HL-60 (cell line): ENCODE measurements at regions not wholly inside any gene's neighbourhood (a gene's known extent, or its start where the extent isn't known, plus 50 kb on each side); places are given as distances from the start of the nearest gene placed in this dataset.

Source experiments
- DNase-seq, 2 experiments: peaks; one replicate each; pipeline ENCODE4 v3.0.0-alpha.2; 2010 to 2020; ENCODE audit warnings: low read depth in 1 of 2, low spot score in 1 of 2
- H3K27ac ChIP-seq: fragments of 250-450 bp; sonication (Bioruptor Pico); replicated peaks from 2 replicates; pipeline ENCODE4 v1.5.1; 2020; ENCODE audit warnings: mild to moderate bottlenecking, moderate library complexity
- H3K27me3 ChIP-seq: fragments of 250-450 bp; sonication (Bioruptor Pico); 2 replicates; pipeline ENCODE4 v1.5.1; 2021; ENCODE audit warnings: mild to moderate bottlenecking, moderate library complexity; ENCODE audit not compliant: insufficient read depth, poor library complexity, severe bottlenecking
- H3K4me3 ChIP-seq: replicated peaks from 2 replicates; pipeline ENCODE4 v1.5.1; 2011; ENCODE audit warnings: mild to moderate bottlenecking, control low read depth, low read length; ENCODE audit not compliant: insufficient read depth
- CTCF ChIP-seq: IDR thresholded peaks from one replicate; pipeline ENCODE4 v1.5.1; 2011; ENCODE audit warnings: low read length, control low read depth, inconsistent platforms; ENCODE audit not compliant: insufficient read depth
- GABPA ChIP-seq: IDR thresholded peaks from 2 replicates; pipeline ENCODE4 v1.6.1; 2012; ENCODE audit warnings: low read depth
- POLR2AphosphoS5 ChIP-seq: IDR thresholded peaks from 2 replicates; pipeline ENCODE4 v1.6.1; 2012; ENCODE audit warnings: low read depth
- SPI1 ChIP-seq: IDR thresholded peaks from 2 replicates; pipeline ENCODE4 v1.6.1; 2012; ENCODE audit warnings: low read depth, mild to moderate bottlenecking, borderline replicate concordance
- TF ChIP-seq, protein P1 (sequence below): IDR thresholded peaks from 2 replicates; pipeline ENCODE4 v1.6.1; 2012; ENCODE audit warnings: low read depth; ENCODE audit not compliant: insufficient replicate concordance

GRCh38 chr10:2076528-2076927 is 339.2 kb upstream of the ADARB2 start:
- Histone ChIP-seq H3K4me3 (no peak overlapping the region), H3K27ac (no peak overlapping the region), H3K27me3 (no peaks in the 10 kb centered on the region)
- TF ChIP-seq POLR2AphosphoS5 (no peak), GABPA (no peak), CTCF (no peak), SPI1 (no peak)
- TF ChIP-seq, protein P1, sequence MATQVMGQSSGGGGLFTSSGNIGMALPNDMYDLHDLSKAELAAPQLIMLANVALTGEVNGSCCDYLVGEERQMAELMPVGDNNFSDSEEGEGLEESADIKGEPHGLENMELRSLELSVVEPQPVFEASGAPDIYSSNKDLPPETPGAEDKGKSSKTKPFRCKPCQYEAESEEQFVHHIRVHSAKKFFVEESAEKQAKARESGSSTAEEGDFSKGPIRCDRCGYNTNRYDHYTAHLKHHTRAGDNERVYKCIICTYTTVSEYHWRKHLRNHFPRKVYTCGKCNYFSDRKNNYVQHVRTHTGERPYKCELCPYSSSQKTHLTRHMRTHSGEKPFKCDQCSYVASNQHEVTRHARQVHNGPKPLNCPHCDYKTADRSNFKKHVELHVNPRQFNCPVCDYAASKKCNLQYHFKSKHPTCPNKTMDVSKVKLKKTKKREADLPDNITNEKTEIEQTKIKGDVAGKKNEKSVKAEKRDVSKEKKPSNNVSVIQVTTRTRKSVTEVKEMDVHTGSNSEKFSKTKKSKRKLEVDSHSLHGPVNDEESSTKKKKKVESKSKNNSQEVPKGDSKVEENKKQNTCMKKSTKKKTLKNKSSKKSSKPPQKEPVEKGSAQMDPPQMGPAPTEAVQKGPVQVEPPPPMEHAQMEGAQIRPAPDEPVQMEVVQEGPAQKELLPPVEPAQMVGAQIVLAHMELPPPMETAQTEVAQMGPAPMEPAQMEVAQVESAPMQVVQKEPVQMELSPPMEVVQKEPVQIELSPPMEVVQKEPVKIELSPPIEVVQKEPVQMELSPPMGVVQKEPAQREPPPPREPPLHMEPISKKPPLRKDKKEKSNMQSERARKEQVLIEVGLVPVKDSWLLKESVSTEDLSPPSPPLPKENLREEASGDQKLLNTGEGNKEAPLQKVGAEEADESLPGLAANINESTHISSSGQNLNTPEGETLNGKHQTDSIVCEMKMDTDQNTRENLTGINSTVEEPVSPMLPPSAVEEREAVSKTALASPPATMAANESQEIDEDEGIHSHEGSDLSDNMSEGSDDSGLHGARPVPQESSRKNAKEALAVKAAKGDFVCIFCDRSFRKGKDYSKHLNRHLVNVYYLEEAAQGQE: no peak
- DNase-seq: no peak

DNA sequence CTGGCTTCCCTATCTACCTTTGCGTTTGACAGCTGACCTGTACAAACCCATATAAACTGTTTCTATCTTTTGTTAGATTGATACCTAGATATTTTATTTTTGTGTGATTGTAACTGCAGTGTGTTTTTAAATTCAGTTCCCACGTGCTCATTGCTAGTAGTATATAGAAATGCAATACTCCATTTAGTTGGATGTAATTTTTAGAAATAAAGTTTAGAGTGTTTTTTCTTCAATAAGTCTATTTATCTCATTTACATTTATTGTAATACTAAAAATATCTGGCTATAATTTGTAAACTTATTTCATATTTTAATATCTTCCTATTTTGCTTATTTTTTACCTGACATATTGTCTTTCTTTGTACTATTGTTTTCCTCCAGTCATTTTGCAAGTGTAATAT is 329.7 kb upstream of the ADARB2 start:
- Histone ChIP-seq H3K4me3 (no peak overlapping the region), H3K27ac (no peak overlapping the region), H3K27me3 (no peaks in the 10 kb centered on the region)
- TF ChIP-seq GABPA (no peak), POLR2AphosphoS5 (no peak), SPI1 (no peak), CTCF (no peak)
- TF ChIP-seq, protein P1: no peak
- no peak for DNase-seq

DNA sequence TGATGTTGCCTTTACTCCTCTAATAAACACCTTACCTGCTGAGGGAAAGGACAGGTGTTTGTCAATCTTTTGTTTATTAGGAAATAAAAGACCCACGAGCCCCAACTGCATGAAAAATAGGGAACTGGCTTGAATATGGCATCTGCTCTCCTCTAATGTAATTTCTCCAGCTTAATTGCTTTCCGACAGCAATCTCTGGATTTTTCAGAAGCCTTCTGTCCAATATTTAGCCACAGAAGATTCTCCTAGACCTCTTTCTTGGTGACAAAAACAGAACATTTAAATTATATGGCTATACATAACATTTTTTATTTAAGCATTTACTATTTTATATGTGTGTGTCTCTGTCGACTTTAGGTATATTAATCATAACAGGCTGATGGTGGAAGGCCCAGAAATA is 317.4 kb upstream of the ADARB2 start:
- H3K27ac ChIP-seq: no peak overlapping the region
- no peak overlapping the region for H3K4me3 ChIP-seq
- TF ChIP-seq, protein P1: no peak
- TF ChIP-seq GABPA: no peak
- DNase-seq: no peak
- H3K27me3 ChIP-seq: no peaks in the 10 kb centered on the region

- no peak for DNase-seq
- TF ChIP-seq POLR2AphosphoS5 (no peak), CTCF (no peak), SPI1 (no peak), GABPA (no peak)
- TF ChIP-seq, protein P1: no peak
- no peaks in the 10 kb centered on the region for H3K27me3 ChIP-seq
- no peak overlapping the region for H3K27ac ChIP-seq
- no peak overlapping the region for H3K4me3 ChIP-seq
Measured at GRCh38 chr10:2053805-2054204, 316.5 kb upstream of the ADARB2 start.
